ENCODE measurements at regions not wholly inside any gene's neighbourhood (a gene's known extent, or its start where the extent isn't known, plus 50 kb on each side); places are given as distances from the start of the nearest gene placed in this dataset.

GRCh38 chrX:113421432-113421831 is 580.8 kb upstream of the AMOT start:
- DNase-seq: no peak
- no peaks in the 10 kb centered on the region for H3K27me3 Mint-ChIP-seq (ENCODE audit: unreplicated experiment)
- H3K4me3 Mint-ChIP-seq (ENCODE audit: unreplicated experiment): no peak overlapping the region
- no peaks in the 10 kb centered on the region for H3K9me3 Mint-ChIP-seq (ENCODE audit: unreplicated experiment)
- TF ChIP-seq, protein P1, sequence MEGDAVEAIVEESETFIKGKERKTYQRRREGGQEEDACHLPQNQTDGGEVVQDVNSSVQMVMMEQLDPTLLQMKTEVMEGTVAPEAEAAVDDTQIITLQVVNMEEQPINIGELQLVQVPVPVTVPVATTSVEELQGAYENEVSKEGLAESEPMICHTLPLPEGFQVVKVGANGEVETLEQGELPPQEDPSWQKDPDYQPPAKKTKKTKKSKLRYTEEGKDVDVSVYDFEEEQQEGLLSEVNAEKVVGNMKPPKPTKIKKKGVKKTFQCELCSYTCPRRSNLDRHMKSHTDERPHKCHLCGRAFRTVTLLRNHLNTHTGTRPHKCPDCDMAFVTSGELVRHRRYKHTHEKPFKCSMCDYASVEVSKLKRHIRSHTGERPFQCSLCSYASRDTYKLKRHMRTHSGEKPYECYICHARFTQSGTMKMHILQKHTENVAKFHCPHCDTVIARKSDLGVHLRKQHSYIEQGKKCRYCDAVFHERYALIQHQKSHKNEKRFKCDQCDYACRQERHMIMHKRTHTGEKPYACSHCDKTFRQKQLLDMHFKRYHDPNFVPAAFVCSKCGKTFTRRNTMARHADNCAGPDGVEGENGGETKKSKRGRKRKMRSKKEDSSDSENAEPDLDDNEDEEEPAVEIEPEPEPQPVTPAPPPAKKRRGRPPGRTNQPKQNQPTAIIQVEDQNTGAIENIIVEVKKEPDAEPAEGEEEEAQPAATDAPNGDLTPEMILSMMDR (IDR thresholded peaks at IDR 0.05; ENCODE audit: partially characterized antibody, unreplicated experiment): no peak
- no peaks in the 10 kb centered on the region for H3K4me1 Mint-ChIP-seq (ENCODE audit: low read depth, unreplicated experiment)
- H3K36me3 Mint-ChIP-seq (ENCODE audit: unreplicated experiment): no peaks in the 10 kb centered on the region
- H3K27ac Mint-ChIP-seq (ENCODE audit: unreplicated experiment): no peak overlapping the region

GRCh38 chrX:113412106-113412505 is 571.5 kb upstream of the AMOT start:
- DNase-seq: no peak
- H3K27ac Mint-ChIP-seq (ENCODE audit: unreplicated experiment): no peak overlapping the region
- TF ChIP-seq, protein P1 (IDR thresholded peaks at IDR 0.05; ENCODE audit: partially characterized antibody, unreplicated experiment): no peak
- H3K4me3 Mint-ChIP-seq (ENCODE audit: unreplicated experiment): no peak overlapping the region
- no peaks in the 10 kb centered on the region for H3K36me3 Mint-ChIP-seq (ENCODE audit: unreplicated experiment)
- no peaks in the 10 kb centered on the region for H3K27me3 Mint-ChIP-seq (ENCODE audit: unreplicated experiment)
- H3K4me1 Mint-ChIP-seq (ENCODE audit: low read depth, unreplicated experiment): no peaks in the 10 kb centered on the region
- H3K9me3 Mint-ChIP-seq (ENCODE audit: unreplicated experiment): no peaks in the 10 kb centered on the region

DNA sequence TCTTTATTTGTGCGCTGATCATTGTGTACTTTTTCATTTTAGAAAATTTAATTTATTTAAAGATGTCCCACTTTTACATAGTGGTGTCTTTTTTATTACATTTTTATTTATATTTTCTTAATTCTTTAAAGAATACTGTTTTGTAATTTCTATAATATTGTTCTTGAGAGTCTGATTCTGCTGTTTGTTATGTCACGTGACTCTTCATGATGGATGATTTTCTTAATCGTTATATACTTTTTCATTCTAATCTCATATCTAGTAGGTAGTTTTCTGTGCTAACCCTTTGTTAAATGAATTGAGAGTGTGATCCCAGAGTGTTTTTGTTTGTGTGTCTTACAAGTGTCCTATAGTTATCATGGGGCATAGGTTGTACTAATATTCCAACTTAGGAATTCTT is 568.2 kb upstream of the AMOT start:
- H3K4me3 Mint-ChIP-seq (ENCODE audit: unreplicated experiment): no peak overlapping the region
- H3K27me3 Mint-ChIP-seq (ENCODE audit: unreplicated experiment): no peaks in the 10 kb centered on the region
- no peaks in the 10 kb centered on the region for H3K4me1 Mint-ChIP-seq (ENCODE audit: low read depth, unreplicated experiment)
- H3K9me3 Mint-ChIP-seq (ENCODE audit: unreplicated experiment): no peaks in the 10 kb centered on the region
- TF ChIP-seq, protein P1 (IDR thresholded peaks at IDR 0.05; ENCODE audit: partially characterized antibody, unreplicated experiment): no peak
- no peak overlapping the region for H3K27ac Mint-ChIP-seq (ENCODE audit: unreplicated experiment)
- H3K36me3 Mint-ChIP-seq (ENCODE audit: unreplicated experiment): no peaks in the 10 kb centered on the region
- no peak for DNase-seq

DNA sequence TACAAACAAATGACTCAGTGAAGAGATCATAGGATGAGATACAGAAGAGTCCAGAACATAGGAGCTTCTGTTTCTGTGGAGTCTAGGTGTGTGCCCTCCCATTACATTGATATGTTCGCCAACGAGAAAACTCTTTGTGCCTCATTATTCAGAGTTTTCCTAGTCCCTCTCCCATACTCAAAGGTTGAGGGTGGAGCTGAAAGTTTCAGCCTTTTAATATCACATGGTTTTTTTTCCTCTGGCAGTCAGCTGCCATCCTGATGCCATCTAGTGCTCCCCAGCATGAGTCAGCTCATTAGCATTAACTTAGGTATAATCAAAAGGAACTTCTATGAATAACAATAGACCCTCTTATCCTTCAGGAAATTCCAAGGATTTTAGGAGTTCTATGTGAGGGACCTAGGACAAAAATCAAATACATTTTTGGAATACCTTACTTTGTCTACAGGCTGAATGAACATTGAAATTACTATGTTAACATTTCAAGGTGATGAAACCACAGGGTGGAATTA is 559.6 kb upstream of the AMOT start:
- Mint-ChIP-seq H3K9me3 (ENCODE audit: unreplicated experiment) (no peaks in the 10 kb centered on the region), H3K4me1 (ENCODE audit: low read depth, unreplicated experiment) (no peaks in the 10 kb centered on the region), H3K4me3 (ENCODE audit: unreplicated experiment) (no peak overlapping the region), H3K27me3 (ENCODE audit: unreplicated experiment) (no peaks in the 10 kb centered on the region), H3K27ac (ENCODE audit: unreplicated experiment) (no peak overlapping the region), H3K36me3 (ENCODE audit: unreplicated experiment) (no peaks in the 10 kb centered on the region)
- TF ChIP-seq, protein P1 (IDR thresholded peaks at IDR 0.05; ENCODE audit: partially characterized antibody, unreplicated experiment): no peak
- DNase-seq: no peak

DNA sequence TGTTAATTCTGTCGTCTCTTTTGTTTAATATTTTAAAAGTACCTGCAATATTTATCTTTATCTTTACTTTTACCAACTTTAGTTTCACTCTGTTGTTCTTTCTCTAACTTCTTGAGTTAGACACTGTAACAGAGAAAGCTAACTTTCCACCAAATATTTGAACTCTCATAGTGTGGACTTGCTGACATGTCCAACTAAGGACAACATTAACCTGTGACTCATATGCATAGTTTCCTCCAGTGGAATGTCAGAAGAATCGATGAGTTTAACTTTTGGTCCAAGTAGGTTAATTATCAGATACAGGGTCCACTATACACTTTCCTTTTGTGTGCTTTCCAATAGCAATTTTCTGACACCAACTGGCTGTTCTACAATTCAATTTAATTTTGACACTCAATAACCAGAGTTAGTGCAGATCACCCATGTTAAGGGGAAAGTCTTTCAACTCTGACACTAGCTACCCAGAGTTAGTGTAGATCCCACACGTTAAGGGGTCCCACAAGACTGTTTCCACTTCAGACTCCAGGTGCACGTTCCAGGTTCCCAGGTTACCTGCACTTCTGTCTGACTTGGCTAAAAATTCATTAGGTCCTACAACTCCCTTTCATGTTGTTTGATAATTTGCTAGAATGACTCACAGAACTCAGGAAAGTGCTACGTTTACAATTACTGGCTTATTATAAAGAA is 559.0 kb upstream of the AMOT start:
- no peaks in the 10 kb centered on the region for H3K9me3 Mint-ChIP-seq (ENCODE audit: unreplicated experiment)
- H3K36me3 Mint-ChIP-seq (ENCODE audit: unreplicated experiment): no peaks in the 10 kb centered on the region
- TF ChIP-seq, protein P1 (IDR thresholded peaks at IDR 0.05; ENCODE audit: partially characterized antibody, unreplicated experiment): no peak
- H3K4me3 Mint-ChIP-seq (ENCODE audit: unreplicated experiment): no peak overlapping the region
- no peaks in the 10 kb centered on the region for H3K27me3 Mint-ChIP-seq (ENCODE audit: unreplicated experiment)
- no peak overlapping the region for H3K27ac Mint-ChIP-seq (ENCODE audit: unreplicated experiment)
- no peak for DNase-seq
- peaks cover 2% of the 10 kb centered on the region for H3K4me1 Mint-ChIP-seq (ENCODE audit: low read depth, unreplicated experiment)
